NAMALWA (cell line): ENCODE measurements at regions not wholly inside any gene's neighbourhood (a gene's known extent, or its start where the extent isn't known, plus 50 kb on each side); places are given as distances from the start of the nearest gene placed in this dataset.
"Not testable (repeated sequence)": the region's sequence is repeated elsewhere in the genome, so short reads cannot be mapped to it uniquely, and the experiment has no call there.

ENCODE experiments used
- DNase-seq: peaks from one replicate; pipeline ENCODE4 v3.0.0-alpha.2; 2015; ENCODE audit warnings: low spot score

DNA sequence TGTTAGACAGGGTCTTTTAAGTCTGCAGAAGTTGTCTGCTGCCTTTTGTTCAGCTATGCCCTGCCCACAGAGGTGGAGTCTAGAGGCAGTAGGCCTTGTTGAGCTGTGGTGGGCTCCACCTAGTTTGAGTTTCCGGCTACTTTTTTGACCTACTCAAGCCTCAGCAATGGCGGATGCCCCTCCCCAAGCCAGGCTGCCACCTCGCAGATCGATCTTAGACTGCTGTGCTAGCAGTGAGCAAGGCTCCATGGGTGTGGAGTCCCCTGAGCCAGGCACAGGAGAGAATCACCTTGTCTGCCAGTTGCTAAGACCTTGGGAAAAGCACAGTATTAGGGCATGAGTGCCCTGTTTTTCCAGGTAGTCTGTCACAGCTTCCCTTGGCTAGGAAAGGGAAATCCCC lies 664.6 kb upstream of the DPPA4 start:
- not testable (repeated sequence) for DNase-seq

- no peak for DNase-seq
These were observed 669.6 kb upstream of the DPPA4 start for GRCh38 chr3:110006913-110007312.

- no peak for DNase-seq
These were observed 678.1 kb upstream of the DPPA4 start for GRCh38 chr3:110015231-110015963.

- DNase-seq = no peak
These were observed 679.0 kb upstream of the DPPA4 start for GRCh38 chr3:110016235-110016815.

DNA sequence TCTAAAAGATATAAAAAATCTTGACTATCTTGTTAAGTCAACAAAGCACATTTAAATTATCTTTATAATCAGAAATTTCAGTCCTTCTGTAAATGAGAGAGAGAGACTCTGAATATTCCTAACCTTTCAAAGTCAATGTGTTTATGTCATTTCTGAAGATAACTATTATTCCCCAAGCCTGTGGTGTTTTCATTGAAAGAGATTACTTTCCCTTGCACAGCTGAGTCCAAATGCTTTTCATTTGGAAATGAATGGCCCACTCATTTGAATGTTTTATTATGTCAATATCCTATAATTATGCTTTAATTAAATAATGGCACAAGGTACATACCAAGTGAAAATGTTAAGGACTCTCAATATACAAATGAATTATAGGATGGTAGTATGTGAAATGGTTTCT lies 680.0 kb upstream of the DPPA4 start:
- no peak for DNase-seq

GRCh38 chr3:110021659-110022058 lies 684.3 kb upstream of the DPPA4 start:
- DNase-seq = no peak

- not testable (repeated sequence) for DNase-seq
These were observed 685.7 kb upstream of the DPPA4 start for GRCh38 chr3:110023022-110023421.

- DNase-seq = no peak
These were observed 689.1 kb upstream of the DPPA4 start for GRCh38 chr3:110026421-110026820.

GRCh38 chr3:110027446-110028080 lies 690.2 kb upstream of the DPPA4 start:
- DNase-seq = no peak

- no peak for DNase-seq
These were observed 694.6 kb upstream of the DPPA4 start for GRCh38 chr3:110031975-110032374.

DNA sequence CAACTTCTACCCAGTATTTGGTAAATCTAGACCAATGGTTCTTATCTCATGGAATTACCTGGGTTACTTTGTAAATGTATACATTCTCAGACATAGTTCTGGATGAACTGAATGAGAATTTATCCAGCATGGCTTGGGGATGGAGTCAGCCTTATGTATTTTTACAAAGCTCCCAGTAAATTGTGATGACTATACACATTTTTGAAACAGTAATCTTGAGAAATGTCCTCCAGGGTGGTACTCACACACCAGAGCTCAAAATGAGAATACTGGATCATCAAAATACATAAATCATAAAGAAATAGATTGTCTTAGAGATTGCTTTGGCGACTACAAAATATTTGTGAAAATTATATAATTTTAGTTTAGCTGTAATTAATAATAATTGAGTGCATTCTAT lies 722.1 kb upstream of the DPPA4 start:
- DNase-seq = no peak

GRCh38 chr3:110062716-110063115 lies 725.4 kb upstream of the DPPA4 start:
- no peak for DNase-seq

GRCh38 chr3:110063178-110063577 lies 725.8 kb upstream of the DPPA4 start:
- DNase-seq = no peak

GRCh38 chr3:110066206-110066605 lies 728.9 kb upstream of the DPPA4 start:
- DNase-seq = no peak

GRCh38 chr3:110067527-110067926 lies 730.2 kb upstream of the DPPA4 start:
- DNase-seq = no peak

- DNase-seq = no peak
These were observed 732.4 kb upstream of the DPPA4 start for GRCh38 chr3:110069761-110070160.

GRCh38 chr3:110070161-110070916 lies 733.0 kb upstream of the DPPA4 start:
- no peak for DNase-seq

- no peak for DNase-seq
These were observed 736.7 kb upstream of the DPPA4 start for GRCh38 chr3:110074095-110074494.

DNA sequence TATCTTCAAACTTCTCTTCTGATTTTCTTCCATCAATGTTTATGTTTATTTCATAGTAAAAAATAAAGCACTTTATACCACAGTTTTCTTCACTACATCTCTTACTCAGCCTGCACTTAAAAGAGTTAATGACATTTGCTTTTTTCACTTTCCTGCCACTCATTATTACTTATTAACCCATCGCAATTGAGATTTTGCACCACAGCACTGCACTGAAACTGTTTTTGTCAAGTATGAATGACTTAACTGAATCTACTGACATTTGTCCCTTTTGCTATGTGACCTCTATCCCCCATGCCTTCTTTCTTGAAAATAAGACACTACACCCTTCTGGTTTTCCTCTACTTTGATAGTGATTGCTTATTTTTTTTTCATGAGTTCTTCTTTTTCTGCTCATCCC lies 739.7 kb upstream of the DPPA4 start:
- DNase-seq = no peak

DNA sequence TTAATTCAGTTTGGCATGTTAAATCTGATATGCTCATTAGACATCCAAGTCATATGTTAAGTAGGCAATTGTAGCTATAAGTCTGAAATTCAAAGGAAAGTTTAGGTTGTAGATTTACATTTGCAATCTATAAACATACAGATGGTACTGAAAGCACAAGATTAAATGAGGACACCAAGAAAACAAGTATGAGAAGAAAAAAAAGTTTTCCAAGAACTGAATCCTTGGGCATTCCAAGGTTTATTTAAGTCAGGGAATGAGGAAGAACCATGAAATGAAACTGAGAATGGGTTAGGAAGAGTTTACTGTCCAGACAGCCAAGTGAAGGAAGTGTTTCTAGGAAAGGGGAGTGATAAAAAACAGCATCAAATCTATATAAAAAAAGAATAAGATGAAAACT lies 756.1 kb upstream of the DPPA4 start:
- no peak for DNase-seq

GRCh38 chr3:110093812-110094401 lies 756.6 kb upstream of the DPPA4 start:
- no peak for DNase-seq

DNA sequence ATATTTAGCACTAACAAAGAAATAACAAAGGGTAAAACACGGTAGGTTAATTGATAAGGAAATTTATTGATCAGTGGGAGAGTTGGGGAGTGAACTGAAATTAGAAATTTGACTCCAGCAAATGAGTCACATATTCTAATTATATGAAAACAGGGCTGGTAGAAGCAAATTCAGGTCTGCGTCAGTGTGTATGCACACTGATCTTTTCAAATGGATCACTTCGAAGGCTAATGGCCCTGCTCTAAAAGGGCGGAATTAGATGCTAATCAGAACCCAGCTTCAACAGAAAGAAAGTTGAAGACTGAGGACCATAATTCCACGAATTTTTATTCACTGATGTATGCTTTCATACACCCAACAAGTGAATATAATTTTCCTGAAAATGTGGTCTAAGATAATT lies 762.4 kb upstream of the DPPA4 start:
- DNase-seq = no peak
